ENCODE measurements at regions not wholly inside any gene's neighbourhood (a gene's known extent, or its start where the extent isn't known, plus 50 kb on each side); places are given as distances from the start of the nearest gene placed in this dataset.

DNA sequence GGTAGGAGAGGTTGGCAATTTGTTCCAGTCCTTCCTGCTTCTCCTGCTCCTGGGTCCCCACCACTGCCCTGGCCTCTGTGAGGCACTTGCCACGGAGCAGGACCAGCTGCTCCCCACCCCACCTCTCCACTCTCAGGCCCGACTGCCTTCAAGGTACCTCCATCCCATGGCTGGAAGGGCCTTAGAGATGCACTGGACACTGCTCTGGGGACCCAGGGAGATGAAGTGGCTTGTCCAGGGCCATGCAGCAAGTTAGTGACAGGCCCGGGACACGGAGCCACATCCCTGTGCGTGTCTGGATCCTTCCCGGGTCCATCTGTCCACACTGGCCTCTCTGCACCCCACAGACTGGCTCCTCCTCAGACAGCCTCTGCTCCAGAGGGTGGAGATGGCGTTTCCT, 105.3 kb downstream of the CPZ start:
- peak; percentile 24 for DNase-seq

DNA sequence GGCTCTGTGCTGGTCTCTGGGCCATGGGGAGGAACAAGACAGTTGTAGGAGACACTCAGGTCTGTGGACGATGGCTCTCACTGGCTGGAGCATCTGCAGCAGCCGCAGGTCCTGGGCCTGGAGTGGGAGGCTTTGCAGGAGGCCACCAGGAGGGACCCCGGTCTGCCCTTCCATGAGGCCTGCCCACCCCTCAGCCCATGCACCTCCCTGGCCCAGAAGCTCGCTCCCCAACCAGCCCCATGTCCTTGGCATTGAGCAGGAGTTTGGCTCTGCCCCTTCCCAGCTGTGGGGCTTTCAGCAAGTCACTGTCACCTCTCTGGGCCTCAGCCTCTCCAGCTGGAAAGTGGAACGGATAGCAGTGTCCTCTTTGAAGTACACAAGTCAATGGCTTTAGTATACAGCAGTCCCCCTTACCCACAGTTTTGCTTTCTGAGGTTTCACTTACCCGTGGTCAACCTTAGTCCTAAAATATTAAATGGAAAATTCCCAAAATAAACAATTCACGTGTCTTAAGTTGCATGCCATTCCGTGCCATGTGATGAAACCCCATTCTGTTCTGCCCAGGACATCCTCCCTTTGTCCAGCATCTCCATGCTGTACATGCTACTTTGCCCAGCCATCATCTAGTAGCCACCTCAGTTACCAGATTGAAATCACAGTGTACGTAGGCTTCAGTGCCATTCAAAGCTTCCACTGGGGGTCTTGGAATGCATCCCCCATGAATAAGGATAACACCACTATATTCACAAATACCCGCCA, 104.0 kb downstream of the CPZ start:
- peak; percentile 53 for DNase-seq

DNA sequence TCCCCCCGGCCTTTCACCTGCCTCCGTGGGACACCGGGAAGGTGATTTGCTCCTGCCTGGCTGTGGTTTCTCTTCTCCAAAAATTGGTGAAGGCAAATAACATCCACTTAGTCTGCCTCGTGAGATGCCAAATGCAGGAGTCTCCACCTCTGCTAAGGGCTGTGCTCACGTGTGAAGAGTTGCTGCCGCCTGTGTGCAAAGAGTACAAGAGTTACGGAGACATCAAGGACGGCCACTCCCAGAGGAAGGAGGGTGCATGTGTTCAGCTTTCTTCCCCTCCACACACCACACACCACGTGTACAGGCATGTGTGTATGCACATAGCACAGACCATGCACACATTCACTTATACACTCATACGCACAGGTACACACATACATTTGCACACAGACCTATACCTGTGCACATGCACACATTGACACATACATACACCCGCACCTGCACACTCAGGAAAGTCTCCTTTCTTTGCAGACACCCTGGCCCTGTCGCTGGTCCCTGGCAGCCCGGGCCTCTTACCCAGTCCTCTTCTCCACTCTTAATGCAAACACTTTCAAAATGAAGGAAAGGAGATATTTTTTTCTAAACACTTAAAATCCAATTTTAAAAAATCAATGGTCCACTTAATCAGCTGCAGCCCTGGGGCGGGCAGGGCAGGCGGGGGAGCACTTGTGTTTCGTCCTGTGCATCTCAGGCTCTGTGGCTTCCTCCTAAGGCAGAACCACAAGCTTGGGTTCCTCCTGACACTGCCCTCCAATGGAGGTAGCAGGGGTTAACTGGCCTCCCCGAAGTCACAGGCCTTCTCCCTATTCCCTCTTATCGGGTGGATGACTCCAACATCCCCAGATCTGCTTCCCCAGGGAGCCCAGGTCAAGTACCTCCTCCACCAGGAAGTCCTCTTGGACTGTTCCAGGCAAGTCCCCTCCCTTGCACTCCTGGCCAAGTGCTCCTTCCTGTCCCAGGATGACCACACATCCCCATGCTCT, 103.0 kb downstream of the CPZ start:
- peak; percentile 46 for DNase-seq

DNA sequence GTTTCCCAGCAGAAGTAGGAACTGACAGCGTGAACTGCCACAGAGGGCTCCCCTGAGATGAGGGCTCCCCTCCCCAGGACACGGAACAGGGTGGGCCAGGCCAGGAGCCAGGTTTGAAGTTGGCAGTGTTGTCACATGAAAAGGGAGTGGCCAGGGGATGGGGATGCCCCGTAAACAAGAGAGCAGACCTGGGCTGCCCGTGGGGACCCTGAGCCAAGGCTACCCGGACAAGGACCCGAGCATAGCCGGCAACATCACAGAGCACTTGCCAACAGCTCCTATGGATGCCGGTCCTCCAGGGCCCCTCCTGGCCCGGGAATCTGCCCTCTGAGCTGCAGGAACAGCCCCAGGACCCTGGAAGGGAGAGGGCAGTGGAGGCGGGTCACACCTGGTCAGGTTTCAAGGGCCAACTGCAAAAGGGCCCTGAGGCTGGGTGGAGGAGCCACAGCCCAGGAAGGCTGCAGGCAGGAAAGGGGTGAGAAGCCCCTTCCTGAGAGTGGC, 102.1 kb downstream of the CPZ start:
- peak; percentile 50 for DNase-seq

DNA sequence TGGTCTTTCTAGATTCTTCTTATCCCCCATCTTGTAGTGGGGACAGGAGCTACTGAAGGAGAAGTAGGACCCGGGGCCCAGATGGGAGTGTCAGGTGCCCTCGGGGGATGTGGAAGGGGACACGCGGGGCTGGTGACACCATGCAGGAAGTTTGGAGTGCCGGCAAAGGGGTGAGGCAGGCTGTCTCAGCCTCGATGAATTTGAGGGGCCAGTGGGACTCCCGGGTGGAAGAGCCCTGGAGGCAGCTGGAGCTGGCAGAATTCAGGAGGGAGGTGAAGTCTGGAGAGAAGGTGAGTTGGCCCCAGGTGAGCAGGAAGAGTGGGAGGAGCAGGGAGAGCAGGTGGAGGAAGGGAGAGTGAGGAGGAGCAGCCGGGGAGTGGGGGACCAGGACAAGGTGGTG, 101.7 kb downstream of the CPZ start:
- peak; percentile 36 for DNase-seq

DNA sequence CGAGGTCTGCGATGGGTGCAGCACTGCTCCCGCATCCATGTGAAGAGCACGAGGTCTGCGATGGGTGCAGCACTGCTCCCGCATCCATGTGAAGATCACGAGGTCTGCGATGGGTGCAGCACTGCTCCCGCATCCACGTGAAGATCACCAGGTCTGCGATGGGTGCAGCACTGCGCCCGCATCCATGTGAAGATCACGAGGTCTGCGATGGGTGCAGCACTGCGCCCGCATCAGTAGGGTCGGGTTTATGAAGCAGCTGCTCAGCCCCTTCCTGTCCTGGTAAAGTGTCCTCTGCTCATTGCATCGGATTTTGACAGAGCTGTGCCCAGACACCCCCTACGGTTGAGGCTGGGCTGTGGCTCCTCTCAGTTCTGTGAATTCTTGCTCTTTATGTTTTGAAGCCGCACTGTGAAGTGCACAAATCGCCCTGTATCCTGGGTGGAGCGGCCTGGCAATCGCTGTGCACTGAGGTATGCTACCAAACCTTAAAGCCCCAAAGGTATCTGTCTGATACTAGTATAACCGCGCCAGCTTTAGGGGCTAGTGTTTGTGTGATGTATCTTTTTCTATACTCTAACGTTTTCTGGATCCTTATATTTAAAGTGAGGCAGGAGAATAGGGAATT, 98.7 kb downstream of the CPZ start:
- DNase-seq: peak; percentile 44

DNA sequence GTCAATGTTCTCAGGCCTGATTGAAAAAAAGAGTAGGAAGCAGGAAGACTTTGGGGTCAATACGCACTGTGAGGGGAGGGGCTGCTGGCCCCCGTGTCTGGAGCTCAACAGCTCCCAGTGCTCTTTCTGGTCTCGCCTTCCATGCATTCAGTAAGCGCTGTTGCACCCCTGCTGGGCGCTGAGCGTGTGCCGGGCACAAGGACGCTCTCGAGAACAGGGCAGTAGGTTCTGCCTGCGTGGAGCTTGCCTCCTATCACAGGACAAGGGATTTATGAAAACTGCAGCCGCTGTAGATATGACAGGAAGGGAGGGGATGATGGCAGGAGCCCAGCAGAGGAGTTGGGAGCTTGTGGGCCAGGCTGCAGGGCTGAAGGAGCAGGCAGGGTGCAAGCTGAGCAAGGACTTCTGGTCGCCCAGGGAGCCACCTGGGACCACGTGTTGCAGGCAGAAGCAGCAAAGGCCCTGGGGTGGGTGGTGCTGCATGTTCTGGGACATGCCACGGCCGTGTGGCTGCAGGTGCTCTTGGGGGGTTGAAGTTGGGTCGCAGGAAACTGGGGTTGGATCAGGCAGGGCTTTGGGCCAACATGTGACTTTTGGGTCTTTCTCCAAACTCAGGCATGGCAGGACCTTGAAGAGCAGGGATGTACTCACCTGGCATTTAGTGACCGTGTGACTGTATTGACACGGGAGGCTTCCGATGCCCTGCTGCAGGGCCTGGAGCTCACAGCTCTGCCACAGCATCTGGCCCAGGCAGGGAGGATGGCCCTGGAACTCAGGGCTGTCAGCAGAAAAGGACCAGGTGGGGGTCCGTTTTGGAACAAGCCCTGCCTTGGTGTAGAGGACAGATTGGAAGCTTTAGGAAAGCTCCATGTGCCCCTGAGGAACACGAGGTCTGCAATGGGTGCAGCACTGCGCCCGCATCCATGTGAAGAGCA, 97.9 kb downstream of the CPZ start:
- DNase-seq: peak; percentile 48

DNA sequence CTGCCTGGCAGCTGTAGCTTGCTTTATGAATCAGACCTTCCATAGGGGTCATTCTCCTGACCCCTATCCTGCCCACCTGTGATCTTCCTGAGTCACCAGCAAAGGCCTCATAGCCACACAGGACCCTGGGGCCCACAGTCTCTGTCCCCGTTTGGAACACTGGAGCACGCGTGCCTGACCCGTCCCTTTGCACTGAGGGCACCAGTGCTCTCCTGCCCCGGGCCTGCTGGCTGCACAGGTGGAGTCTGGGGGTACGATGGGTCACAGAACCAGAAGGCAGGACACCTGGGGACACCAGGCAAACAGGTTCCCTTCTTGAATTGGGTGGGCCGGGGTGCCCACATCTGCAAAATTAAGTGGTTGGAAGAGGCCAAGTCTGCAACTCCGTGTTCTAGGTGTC, 97.2 kb downstream of the CPZ start:
- DNase-seq: peak; percentile 56

DNA sequence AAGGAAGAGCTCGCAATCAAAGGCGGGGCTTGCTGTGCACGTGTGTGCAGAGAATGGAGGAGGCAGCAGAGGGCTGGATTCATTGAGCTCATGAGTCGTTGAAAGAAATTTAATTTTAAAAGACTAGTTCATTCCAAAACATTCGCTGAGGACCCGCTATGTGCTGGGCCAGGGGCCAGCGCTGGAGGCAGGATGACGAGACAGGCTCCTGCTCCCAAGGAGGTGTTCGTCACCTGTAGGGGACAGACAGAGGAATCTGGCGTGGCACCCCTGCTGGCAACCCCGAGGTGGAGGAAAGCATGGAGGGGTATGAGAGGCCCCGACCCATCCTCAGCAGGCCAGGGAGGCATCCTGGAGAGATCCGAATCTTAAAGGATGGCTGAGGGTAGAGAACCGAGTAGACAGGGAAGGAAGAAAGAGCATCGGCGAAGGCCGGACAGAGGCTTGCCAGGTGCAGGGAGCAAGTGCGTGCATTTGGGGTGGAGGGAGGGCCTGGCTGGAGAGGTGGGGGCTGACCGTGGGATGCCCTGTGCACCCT, 96.4 kb downstream of the CPZ start:
- peak; percentile 30 for DNase-seq

DNA sequence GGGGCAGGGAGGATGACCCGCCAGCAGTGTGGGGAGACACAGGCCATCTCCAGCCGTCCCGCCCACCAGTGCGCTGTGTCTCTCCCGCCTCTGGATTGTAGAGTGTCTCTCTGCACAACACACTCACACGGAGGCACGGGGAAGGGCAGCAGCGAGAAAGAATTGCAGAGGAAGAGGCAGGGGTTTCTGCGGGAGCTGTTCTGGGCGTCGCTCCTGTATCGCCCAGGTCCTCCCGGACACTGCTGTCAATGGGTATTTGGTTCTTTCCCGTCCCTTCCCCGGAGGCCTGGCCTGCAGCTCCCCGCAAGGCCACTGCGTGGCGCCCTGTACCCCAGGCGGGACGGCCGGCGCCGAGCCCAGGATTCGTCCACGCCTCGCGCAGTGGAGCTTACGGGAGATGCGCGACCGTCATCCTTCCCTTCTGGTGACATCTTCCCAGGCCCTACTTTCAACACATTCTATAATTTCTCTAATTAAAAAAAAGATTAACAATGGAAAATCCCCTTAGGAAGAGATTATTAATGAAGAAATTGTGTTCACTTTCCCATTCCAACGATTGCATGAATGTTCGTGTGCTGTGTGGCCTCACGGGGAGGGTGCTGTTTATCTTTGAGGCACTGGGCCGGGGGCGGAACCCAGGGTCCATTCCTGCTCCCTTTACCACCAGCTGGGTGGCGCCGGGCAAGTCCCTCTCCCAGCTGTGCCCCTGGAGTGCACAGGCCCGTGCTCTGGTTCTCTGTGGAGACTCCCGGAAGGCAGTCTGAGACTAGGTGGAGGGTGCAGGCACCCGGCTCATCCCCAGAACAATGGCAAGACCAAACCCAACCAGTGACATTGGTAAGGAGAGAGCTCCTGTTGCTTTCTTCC, 95.7 kb downstream of the CPZ start:
- DNase-seq: peak; percentile 33

DNA sequence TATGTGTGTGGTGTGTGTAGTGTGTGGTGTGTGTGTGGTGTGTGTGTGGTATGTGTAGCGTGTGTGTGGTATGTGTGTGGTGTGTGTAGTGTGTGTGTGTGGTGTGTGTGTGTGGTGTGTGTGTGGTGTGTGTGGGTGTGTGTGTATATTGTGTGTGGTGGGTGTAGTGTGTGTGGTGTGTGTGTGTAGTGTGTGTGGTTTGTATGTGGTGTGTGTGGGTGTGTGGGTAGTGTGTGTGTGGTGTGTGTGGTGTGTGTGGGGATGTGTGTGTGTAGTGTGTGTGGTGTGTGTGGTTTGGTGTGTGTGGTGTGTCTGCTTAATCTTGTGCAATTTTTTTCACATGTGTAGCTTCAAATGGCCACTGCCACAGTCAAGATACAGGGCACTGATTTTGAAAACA, 94.5 kb downstream of the CPZ start:
- DNase-seq: no peak

DNA sequence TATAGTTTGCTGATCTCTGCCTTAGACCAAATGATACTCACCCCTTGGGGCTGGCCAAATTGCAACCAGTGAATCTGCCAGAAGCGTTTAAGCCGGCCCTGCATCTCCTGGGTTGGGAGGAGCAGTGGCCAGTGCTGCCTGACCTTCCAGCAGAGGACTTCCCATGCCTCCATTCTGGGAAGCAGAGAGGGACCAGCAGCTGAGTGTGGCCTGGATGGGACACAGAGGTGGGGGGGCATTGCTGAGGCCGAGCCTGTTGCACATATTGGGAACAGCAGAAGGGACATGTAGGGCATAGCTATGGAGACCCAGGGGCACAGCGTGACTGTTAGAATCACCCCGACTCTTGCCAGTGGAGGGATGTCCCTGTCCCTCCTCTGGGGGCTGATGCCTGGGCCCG, 93.3 kb downstream of the CPZ start:
- DNase-seq: peak; percentile 57

DNA sequence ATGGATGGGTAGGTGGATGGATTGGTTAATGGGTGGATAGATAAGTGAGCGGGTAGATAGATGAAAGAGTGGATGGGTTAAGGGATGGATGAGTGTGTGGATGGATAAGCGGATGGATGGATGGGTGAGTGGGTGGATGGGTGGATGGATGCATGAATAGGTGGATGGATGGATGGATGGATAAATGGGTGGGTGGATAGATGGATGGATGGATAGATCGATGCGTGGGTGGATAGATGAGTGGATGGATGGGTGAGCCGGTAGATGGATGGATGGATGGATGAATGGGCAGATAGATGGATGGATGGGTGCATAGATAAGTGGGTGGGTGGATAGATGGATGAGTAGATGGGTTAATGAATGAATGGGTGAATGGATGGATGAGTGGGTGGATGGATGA, 90.9 kb downstream of the CPZ start:
- DNase-seq: peak; percentile 12

DNA sequence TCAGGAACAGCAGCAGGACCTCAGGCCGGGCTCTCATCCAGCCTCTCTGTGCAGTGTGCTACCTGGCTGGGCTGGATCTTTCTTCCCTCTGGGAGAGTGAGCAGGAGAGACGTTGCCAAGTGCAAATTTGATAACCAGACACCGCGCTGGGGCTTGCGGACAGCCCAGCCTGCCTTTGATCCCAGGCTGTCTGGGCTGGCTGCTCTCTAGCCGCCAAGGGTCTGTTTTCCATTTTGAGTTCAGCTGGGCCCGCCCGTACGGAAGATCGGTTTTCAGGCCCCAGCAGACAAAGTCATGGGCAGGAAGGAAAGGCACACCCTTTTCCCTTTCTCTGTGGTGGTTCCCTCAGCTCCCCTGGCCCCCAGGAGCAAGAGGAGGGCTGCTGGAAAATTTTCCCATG, 90.2 kb downstream of the CPZ start:
- peak; percentile 21 for DNase-seq

DNA sequence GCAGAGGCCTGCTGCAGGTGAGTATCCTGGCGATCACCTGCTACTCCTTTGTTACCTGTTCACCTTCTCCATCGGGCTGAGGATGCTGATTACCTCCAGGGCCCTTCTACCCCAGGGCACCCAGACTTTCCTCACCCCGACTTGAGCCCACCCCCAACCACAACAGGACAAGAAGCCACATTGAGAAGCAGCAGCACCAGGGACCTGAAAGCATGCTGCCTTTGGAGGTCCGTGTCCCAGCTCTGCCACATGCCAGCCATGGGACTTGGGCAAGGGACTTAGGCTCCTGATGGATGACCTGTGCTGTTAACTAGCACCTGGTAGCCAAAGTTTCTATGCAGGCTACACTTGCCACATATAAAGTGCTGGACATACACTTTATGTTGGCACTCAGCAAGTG, 89.7 kb downstream of the CPZ start:
- peak; percentile 24 for DNase-seq

DNA sequence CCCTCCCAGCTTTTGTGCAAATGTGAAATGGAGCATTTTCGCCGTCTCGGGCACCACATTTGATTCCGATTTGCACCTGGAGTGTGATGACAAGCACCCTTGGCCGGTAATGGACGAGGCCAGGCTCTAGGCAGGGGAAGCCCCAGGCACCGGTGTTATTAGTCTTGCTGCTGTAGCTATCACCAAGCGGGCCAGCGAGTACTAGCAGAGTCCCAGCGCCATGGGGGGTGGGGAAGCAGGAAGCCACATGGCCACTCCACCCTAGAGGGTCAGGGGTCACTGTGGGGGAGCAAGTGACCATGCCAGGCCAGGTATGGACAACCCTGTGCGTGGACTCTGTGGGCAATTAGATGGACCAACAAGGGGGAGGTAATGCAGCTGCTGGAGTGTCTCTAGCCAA, 88.8 kb downstream of the CPZ start:
- DNase-seq: peak; percentile 58

DNA sequence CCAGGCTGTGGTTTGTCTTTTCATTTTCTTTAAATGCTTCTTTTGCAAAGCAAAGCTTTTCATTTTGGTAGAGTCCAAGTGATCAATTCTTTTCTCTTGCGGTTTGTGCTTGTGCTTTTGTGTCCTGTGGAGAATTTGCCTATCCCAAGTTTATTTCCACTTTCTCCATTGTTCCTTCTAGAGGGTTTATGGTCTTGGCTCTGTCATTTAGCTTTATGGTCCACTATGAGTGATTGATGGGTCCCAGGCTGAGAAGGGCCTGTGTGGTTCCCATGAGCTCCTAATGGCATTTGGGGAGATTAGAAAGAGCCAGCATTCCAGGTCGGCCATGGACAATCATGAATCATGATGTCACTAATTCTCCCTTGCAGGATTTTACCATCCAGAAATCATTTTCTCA, 86.5 kb downstream of the CPZ start:
- DNase-seq: no peak

DNA sequence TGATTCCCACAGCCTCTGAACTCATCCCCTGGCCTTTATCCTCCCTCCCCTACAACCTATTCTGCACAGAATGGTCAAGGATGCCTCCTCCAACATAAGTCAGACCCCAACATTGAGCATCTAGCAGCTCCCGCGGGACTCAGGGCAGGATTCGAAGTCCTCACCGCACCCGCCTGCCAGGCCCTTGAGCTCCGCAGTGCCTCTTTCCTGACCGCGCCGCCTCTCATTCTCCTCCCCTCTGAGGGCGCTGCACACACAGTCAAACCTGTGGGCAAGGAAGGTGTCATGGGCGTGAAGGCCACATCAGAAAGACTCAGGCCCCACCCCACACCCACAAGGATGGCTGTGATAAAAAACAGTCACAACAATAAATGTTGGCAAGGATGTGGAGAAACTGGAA, 84.1 kb downstream of the CPZ start:
- no peak for DNase-seq

DNA sequence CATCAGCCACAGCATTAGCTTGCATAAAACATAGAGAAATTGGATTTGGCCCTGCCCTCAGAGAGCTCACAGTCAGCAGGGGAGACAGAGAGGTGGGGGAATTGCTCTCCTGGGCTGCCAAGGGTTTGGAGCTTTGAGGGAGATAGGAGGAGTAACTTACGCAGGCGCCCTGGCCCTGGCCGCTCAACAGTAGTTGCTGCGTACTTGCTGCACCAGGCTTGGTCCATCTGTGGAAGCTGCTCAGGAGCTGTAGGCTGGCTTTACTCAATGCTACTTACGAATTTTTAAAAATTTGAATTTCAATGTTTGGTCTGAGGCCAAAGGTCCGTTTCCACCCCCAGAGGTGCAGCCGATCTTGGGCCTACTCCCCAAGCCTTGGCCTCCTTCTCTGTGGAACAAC, 83.3 kb downstream of the CPZ start:
- DNase-seq: no peak

DNA sequence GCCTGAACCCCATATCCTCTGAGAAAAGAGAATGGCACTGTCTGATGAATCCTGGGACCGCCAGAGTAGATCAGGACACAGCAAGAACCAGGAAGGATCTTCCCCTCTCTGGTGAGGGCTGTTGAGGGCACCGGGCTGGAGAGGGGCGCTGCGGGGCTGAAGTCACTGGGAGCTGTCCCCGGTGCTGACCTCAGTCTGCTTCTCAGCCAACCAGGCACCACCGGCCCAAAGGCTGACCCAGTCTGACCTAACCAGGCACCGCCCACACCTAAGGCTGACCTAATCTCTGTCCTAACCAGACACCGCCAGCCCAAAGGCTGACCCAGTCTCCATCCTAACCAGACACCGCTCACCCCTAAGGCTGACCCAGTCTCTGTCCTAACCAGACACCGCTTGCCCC, 82.8 kb downstream of the CPZ start:
- no peak for DNase-seq

DNA sequence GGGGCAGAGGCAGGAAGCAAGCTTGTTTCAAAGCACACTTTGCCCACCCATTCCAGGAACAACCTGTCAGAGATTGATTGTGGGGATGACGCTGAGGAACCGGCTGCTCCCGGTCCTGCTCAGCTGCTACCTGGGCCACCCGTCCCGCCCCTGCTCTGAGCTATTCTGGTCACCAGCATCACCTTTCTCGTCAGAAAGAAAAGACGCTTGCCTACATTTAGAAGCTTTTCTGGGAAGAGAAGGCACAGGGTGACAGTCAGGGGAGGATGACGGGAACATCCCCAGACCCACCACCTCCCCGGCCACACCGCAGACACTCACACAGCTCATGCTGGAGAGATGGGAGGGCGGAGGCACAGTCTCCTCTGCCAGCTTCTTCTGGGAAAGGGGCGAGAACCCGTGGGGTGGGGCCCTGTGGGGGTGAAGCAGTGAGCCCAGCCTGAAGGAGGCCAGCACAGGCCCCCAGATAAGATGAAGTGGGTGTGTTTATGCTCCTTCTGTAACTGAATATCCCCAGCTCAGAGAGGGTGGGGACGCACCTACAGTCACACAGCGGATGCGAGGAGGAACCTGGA, 81.8 kb downstream of the CPZ start:
- no peak for DNase-seq
